ENCODE measurements at regions not wholly inside any gene's neighbourhood (a gene's known extent, or its start where the extent isn't known, plus 50 kb on each side); places are given as distances from the start of the nearest gene placed in this dataset.
A peak's percentile ranks its signal among the peaks of the same experiment; 100 is the strongest.

DNA sequence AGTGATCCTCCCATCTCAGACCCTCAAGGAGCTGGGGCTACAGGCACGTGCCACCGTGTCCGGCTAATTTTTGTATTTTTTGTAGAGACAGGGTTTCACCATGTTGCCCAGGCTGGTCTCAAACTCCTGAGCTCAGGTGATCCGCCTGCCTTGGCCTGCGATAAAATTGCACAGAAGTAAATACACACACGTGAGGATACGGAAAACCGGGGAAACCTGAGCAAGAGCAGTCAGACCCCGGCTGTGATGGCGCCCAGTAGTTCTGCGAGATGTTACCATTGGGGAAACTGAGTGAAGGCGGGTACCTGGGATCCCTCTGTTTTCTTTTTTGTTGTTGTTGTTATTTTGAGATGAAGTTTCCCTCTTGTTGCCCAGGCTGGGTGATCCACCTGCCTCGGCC, 114.9 kb downstream of the C9orf50 start:
- DNase-seq (ENCODE audit: low read depth) = no peak

GRCh38 chr9:129505270-129505902, 115.5 kb downstream of the C9orf50 start:
- no peak for DNase-seq (ENCODE audit: low read depth)

GRCh38 chr9:129504404-129504803, 116.5 kb downstream of the C9orf50 start:
- no peak for DNase-seq (ENCODE audit: low read depth)

GRCh38 chr9:129501771-129502319, 119.1 kb downstream of the C9orf50 start:
- DNase-seq (ENCODE audit: low read depth) = no peak

GRCh38 chr9:129500863-129501770, 119.8 kb downstream of the C9orf50 start:
- DNase-seq (ENCODE audit: low read depth) = no peak

GRCh38 chr9:129500161-129500862, 120.6 kb downstream of the C9orf50 start:
- no peak for DNase-seq (ENCODE audit: low read depth)

DNA sequence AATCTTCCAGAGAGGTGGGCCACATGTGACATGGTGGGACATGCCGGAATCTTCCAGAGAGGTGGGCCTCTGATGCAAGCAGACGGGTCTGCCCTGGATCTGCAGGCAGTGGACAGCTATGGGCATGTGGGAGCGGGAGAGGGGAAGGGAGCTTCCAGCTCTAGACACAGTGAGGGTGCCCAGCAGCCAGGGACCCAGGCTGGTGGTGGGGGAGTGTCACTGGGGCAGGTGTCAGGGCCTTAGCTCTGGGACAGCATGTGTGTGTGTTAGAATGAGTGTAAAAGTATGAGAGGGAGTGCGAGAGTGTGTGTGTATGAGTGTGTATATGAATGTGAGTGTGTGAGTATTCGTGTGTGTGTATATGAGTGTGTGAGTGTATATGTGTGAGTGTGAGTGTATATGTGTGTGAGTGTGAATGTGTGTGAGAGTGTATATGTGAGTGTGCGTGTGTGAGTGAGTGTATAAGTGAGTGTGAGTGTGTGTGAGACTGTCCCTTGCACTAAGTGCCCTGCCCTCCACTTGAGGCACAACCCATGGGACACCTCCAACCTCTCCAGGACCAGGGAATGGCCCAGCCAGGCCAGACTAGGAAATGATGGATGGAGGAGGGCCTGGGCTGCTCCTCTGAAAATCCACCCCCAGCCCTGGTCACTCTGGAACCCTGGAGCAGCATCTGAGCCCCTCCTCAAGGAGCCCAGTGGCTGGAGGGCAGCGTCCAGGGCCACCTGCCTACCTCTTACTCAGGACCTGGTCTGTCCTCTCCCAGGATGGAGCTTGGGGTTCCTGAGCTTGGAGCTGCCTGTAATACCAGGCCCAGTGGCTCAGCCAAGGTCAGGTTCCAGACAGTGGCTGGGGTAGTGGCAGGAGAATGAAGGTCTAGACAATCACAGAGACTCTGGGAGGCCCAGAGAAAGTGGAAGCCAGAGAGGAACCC, 122.2 kb downstream of the C9orf50 start:
- no peak for DNase-seq (ENCODE audit: low read depth)

GRCh38 chr9:129497813-129498450, 123.0 kb downstream of the C9orf50 start:
- DNase-seq (ENCODE audit: low read depth) = no peak

DNA sequence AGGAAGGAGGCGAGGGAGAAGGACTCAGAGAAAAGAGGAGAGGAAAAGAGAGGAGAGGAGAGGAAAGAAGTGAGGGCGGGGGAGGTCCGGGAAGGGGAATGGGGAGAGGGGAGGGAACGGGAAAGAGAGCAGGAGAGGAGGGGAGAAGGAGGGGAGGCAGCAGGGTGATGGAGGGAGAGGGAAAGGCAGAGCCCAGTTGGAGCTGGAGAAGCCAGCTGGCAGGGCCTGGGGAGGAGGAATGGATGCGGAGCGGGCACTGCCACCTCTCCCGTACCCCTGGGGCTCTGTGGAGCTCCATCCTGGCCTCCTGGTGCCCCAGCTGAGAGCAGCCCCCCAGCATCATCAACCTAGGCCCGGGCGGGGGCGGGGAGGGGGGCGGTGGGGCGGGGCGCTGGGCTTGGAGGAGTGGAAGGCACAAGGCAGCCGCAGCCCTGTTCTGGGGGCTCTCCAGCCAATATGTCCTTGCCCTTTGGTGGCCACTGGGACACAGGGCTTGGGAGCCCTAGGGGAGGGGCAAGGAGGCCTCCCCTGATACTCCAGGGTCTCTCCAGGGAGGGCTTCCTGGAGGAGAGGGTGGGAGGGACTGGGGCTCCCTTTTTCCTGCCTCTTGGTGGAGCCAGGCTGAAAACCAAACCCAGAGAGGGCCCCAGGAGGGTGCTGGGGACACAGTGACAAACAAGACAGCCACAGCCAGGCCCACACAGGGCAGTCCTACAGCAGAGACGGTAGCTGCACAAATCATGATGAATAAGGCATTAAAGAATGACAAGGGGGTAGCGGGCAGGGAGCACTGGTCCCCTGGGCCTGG, 123.7 kb downstream of the C9orf50 start:
- DNase-seq (ENCODE audit: low read depth) = no peak

GRCh38 chr9:129496473-129497004, 124.4 kb downstream of the C9orf50 start:
- peak; percentile 76 for DNase-seq (ENCODE audit: low read depth)

DNA sequence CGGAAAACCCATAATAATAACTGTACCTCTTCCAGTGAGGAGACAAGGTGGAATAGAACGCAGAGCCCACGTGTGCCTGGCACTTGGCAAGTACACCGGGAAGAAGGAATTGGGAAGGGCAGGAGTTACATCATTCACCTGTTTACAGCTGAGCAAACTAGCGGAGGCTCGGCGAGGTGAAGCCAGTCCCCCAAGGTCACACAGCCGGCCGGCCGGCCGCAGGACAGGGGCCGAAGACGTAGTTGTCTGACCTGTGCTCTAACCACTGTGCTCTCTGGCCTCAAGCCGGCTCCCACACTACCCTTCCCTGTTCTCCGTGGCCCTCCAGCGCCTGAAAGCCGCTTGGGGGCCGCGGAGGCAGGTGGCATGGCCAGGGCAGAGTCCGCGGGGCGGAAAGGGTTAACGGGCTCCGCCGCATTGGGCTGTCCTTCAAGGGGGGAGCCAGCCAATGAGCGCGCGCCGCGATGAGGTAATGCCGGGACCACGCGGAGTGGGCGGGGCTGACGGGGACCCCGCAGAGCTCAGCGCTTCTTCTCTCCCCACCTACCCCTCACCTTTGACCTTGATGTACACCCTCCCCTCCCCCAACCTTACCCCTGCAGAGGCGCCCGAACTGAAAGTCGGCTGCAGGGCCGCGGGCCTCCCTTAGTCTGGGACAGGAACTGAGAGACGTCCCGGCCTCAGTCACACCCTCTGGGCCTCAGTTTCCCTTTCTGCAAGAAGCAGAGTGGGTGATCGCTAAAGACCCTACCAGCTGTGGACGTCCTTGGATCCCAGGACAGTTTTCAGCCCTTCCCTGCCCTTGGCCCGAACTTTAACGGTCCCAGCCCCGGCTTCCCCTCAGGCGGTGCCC, 125.1 kb downstream of the C9orf50 start:
- DNase-seq (ENCODE audit: low read depth) = peak; percentile 70

- no peak for DNase-seq (ENCODE audit: low read depth)
These were observed 126.7 kb downstream of the C9orf50 start for GRCh38 chr9:129494113-129494789.

DNA sequence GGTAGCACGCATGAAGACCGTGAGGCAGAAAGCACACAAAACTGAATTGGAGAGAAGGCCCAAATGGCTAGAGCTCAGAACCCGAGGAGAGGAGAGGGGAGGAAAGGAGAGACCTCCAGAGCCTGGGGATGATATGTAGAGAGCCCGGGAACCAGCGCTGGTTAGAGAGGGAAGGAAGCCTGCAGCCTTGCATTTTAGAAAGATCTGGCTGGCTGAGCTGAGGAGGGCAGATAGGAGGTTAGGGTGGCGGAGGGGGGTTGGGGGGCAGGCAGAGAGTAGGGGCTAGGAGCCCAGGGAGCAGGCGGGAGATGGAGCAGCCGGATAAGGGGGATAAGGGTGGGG, 127.2 kb downstream of the C9orf50 start:
- DNase-seq (ENCODE audit: low read depth) = no peak

DNA sequence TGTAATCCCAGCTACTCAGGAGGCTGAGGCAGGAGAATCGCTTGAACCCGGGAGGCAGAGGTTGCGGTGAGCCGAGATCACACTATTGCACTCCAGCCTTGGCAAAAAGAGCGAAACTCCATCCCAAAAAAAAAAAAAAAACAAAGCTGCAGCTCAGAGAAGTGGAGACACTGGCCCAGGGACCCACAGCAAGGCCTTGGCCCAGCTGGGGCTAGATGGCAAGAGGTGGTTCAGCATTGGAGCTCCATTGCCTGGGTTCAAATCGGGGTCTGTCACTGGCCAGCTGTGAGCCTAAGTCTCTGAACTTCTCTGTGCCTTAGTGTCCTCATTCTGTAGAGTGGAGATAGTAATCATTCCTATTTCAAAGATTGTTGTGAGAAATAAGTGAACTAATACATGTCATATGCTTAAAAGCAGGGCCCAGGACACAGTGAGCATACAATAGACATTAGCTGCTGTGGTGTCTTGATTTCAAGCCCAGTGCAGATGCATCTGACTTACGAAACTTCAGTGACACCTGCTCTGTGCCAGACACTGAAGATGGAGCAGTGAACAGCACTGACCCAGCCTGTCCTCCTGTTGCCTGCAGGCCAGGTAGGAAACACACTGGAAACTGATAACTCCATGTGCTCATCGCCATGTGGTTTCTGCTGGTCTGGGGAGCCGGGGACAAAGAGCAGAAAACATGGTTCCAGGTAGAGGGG, 127.7 kb downstream of the C9orf50 start:
- no peak for DNase-seq (ENCODE audit: low read depth)

DNA sequence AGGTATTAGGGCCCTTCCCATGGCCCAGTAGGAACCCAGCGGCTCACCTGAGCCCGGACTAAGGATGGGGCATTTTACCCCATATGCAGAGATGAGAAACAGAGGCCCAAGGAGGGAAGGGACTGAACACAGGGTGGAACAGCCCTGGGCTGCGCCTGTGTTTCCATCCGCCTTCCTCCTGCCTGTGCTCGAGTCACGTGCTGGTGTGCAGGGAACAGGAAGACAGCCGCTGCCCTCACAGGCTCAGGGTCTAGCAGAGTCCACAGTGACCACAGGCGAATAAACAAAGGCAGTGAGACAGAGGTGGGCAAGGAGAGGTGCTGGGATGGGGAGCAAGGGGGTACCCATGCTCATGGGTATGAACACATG, 129.4 kb downstream of the C9orf50 start:
- DNase-seq (ENCODE audit: low read depth) = no peak

DNA sequence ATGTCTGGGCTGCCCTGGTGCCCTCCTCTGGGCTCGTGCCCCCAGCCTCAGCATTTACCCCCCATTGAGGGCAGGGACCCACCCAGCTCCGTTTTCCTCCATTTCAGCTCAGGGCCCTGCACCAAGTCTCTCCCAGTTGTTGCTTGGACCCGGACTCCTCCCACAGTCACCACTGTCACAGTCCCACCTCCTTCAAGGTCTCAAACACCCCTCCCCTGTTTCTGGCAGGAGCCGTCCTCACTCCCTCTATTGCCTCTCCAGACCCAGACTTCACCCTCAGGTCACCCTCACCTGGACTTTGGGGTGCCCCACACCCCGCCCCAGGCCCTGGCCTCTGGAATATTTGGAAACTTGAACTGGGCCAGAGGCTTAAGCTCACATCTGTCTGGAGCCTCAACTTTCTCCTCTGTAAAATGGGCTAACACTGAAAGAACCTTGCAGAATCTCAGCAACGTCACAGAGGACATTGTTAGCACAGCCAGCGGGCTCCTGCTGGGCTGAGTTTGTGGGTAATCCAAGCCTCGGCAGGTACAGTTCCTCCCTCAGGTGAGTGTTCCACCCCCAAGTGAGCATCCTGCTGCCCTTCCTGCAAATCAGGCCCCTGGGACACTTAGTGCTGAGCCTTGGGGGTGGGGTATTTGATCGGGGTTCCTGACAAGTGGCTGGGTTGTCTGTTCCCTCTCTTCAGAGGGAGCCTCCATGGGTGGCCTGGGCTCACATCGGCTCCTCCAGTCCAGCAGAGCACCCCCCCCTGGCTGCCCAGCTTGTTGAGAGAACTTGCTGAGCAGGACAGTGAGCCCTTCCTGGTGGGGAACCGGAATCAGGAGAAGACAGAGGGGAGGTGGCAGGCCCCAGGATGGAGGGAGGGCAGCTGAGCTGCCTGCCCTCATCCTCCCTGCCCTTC, 130.1 kb downstream of the C9orf50 start:
- no peak for DNase-seq (ENCODE audit: low read depth)
